GM12872 (cell line): ENCODE measurements at regions not wholly inside any gene's neighbourhood (a gene's known extent, or its start where the extent isn't known, plus 50 kb on each side); places are given as distances from the start of the nearest gene placed in this dataset.

ENCODE experiments used
- TF ChIP-seq, protein P1 (sequence below): IDR thresholded peaks from 3 replicates; pipeline ENCODE4 v1.5.1; 2011; ENCODE audit warnings: low read depth, mild to moderate bottlenecking, low read length, moderate library complexity; ENCODE audit not compliant: insufficient read depth

DNA sequence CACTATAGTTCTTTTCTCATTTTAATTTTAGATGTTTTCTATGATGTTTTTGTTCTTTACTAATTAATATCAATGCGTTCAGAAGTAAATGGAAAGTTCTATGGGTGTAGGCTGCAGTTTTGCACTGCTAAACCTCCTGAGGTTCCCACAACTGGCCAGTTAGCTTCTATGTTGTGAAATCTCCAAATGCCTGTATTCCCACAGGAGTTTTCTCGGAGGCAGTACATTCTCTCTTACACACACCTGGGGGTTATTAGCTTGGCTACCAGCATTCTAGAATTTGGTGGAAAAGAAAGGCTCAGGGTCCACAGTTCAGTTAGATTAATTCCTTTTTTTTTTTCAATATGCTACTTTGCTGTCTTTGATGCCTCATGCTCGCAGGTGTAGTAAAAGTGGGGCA, 216.9 kb upstream of the NRIP1 start:
- TF ChIP-seq, protein P1, sequence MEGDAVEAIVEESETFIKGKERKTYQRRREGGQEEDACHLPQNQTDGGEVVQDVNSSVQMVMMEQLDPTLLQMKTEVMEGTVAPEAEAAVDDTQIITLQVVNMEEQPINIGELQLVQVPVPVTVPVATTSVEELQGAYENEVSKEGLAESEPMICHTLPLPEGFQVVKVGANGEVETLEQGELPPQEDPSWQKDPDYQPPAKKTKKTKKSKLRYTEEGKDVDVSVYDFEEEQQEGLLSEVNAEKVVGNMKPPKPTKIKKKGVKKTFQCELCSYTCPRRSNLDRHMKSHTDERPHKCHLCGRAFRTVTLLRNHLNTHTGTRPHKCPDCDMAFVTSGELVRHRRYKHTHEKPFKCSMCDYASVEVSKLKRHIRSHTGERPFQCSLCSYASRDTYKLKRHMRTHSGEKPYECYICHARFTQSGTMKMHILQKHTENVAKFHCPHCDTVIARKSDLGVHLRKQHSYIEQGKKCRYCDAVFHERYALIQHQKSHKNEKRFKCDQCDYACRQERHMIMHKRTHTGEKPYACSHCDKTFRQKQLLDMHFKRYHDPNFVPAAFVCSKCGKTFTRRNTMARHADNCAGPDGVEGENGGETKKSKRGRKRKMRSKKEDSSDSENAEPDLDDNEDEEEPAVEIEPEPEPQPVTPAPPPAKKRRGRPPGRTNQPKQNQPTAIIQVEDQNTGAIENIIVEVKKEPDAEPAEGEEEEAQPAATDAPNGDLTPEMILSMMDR, result no peak

DNA sequence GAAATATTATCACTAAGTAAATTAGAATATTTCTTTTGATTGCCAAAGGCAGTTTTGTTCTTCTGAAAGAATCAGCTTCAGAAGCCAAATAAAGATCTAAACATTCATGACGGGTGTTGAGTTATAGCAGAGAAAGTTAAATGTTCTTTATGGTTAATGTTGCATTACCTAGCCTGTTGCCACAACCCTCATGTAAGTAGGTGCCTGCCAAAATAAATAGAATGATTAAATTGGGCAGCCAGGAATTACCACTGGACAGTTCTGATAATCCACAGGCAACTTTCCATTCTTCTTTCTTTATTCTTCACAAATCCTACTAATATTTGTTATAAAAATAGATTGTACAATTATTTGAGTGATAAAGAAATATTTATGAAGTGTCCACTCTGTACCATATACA, 217.9 kb upstream of the NRIP1 start:
- TF ChIP-seq, protein P1, result no peak

DNA sequence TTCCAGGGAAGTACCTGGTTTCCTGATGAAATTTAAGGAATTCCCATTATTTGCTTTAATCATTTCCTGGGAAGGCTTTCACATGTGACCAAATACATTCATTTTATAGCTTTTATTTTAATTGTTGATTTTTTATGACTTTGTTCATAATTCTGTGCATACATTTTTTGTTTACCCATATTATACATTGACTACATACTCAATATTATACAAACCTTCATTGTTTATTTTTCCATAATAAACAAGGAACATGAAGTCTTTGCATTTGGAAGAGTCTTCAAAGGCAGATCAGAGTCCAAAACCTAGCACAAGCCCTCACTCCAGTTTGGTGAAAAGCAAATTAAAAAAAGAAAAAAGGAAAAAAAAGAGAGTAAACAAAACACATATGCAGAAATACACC, 218.3 kb upstream of the NRIP1 start:
- TF ChIP-seq, protein P1, result no peak

DNA sequence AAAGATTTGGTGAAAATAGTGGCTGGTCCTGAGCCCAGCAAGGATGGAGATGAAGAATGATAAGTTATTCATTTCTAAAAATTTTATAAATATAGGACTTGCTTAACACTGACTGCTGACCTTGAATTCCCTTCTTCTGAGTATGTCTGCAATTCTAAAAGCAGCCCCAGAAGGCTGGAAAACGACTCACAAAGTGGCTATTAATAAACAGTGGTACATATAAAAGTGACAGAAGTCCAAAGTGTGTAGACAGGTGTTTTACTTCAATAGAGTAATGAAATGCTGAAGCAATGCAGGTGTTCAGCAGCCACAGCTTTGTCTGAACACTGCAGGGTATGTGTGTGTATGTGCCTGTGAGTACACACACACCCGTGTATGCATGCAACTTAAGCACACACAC, 219.0 kb upstream of the NRIP1 start:
- TF ChIP-seq, protein P1, result no peak

DNA sequence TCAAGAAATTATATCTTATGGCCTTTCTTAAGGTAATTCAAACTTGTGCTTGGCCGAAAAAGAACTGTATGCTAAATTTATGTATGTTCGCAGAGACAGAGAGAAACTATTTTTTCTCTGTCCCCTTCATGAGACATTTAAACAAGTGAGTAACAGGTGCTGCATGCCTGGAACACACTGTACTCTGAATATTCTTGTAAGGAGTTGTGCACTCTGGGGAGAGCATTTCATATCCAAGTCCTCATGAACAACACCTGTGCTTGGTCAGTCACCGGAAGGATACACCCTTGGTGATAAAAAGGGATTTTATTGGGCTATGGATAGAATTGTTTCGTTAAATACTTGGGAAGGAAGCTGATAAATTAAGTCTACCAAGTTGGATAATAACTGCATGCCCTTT, 220.8 kb upstream of the NRIP1 start:
- TF ChIP-seq, protein P1, result no peak

DNA sequence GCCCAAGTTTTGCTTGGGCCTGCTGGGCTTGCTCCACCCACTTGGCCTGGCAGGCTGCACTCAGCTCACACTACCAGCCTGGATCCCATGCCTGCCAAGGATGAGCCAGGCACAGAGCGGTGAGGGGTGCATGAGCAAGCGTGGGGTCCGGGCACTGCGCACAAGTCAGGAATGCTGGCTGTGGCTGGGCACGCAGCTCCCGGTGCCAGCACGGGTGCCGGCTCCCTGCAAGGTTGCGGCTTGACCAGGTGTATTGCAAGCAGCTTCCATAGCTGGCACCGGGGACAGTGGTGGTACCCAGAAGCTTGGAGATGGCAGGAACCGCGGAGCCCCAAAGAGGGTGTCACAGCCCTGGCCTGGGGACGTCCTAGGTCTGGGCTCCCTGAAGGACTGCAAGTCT, 224.4 kb upstream of the NRIP1 start:
- TF ChIP-seq, protein P1, result no peak

DNA sequence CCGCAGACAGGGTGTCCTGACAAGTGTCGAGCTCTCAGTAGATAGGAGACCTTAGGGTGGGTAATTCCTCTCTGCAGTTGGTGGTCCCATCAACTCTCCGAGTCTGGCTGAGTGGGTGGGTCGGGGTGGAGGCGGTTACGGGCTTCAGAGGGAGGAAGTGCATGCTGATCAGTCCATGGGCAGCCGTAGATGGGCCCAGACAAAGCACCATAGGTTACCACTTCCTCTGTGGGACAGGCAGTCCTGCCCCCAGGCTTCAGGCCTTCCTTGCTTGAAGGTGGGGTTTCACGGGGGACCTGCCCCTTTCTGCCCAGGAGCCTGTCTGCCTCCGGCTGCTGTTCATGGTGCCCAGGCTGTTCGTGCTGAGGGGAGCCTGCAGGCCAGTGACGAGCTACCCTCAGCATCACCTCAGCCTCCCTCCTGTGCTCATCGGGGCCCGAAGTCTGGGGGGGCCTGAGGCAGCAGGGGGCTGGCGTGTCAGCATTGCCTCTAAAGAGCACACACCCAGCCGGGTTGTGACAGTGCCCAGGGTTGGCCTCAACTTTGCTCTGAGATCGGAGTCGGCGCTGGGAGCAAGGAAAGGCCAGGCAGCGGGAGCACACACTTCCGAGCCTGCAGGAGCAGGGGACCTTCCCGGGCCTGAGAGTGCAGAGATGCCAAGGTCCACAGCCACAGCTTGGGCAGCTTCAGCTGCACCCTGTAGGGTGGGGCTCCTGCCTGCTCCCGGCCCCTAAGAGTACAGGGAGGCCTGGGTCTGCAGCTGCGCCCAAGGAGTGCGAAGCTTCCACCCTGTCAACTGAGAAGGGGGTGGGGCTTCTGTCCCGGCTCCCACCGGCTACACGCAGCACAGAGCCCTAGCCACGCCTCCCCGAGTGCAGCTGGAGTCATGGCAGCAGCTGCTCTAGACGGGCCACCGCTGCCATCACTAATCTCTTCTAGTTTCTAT, 225.4 kb upstream of the NRIP1 start:
- TF ChIP-seq, protein P1, result no peak
